Smooth muscle cell (in vitro differentiated cells): ENCODE measurements at regions not wholly inside any gene's neighbourhood (a gene's known extent, or its start where the extent isn't known, plus 50 kb on each side); places are given as distances from the start of the nearest gene placed in this dataset.

Experiments
- DNase-seq: peaks from one replicate; lab custom pipeline; 2025; ENCODE audit not compliant: unreplicated experiment; lab: John Stamatoyannopoulos, UW
- H2AFZ ChIP-seq: fragments of 200-600 bp; sonication (generic); 2 replicates; pipeline ENCODE4 v1.6.0; 2016; ENCODE audit warnings: antibody characterized with exemption, low read depth, mild to moderate bottlenecking
- H3F3A ChIP-seq: fragments of 200-600 bp; sonication (generic); 2 replicates; pipeline ENCODE4 v1.6.0; 2017; ENCODE audit warnings: antibody characterized with exemption, low read depth
- H3K27ac ChIP-seq: fragments of 200-600 bp; sonication (generic); 2 replicates; pipeline ENCODE4 v1.5.1; 2016; ENCODE audit warnings: low read depth, mild to moderate bottlenecking
- H3K27me3 ChIP-seq: fragments of 200-600 bp; sonication (generic); 2 replicates; pipeline ENCODE4 v1.6.1; 2016; ENCODE audit warnings: low read depth, mild to moderate bottlenecking
- H3K36me3 ChIP-seq: fragments of 200-600 bp; sonication (generic); 2 replicates; pipeline ENCODE4 v1.5.1; 2016; ENCODE audit warnings: low read depth
- H3K4me1 ChIP-seq: fragments of 200-600 bp; sonication (generic); 2 replicates; pipeline ENCODE4 v1.5.1; 2016; ENCODE audit warnings: low read depth
- H3K4me2 ChIP-seq: fragments of 200-600 bp; sonication (generic); 2 replicates; pipeline ENCODE4 v1.6.0; 2016; ENCODE audit warnings: mild to moderate bottlenecking
- H3K4me3 ChIP-seq: fragments of 200-600 bp; sonication (generic); 2 replicates; pipeline ENCODE4 v1.5.1; 2016; ENCODE audit warnings: mild to moderate bottlenecking
- H3K79me2 ChIP-seq: fragments of 200-600 bp; sonication (generic); 2 replicates; pipeline ENCODE4 v1.6.0; 2016; ENCODE audit warnings: low read depth, mild to moderate bottlenecking
- H3K9ac ChIP-seq: fragments of 200-600 bp; sonication (generic); 2 replicates; pipeline ENCODE4 v1.6.0; 2016; ENCODE audit warnings: low read depth
- H3K9me3 ChIP-seq: fragments of 200-600 bp; sonication (generic); replicated peaks from 2 replicates; pipeline ENCODE4 v1.5.1; 2016; ENCODE audit warnings: low read depth
- H4K20me1 ChIP-seq: fragments of 200-600 bp; sonication (generic); 2 replicates; pipeline ENCODE4 v1.6.0; 2016; ENCODE audit warnings: low read depth
- WGBS: methylation state at CpG from one replicate; pipeline ENCODE4 v1.1.7; 2016; ENCODE audit warnings: low lambda C conversion rate; 5-methylcytosine and 5-hydroxymethylcytosine counted together
- TF ChIP-seq, protein P1 (sequence below): fragments of 200-600 bp; sonication (generic); IDR thresholded peaks from 2 replicates; pipeline ENCODE4 v1.5.1; 2017; ENCODE audit warnings: borderline replicate concordance, mild to moderate bottlenecking, antibody characterized with exemption; ENCODE audit not compliant: insufficient read depth, poor library complexity, severe bottlenecking

DNA sequence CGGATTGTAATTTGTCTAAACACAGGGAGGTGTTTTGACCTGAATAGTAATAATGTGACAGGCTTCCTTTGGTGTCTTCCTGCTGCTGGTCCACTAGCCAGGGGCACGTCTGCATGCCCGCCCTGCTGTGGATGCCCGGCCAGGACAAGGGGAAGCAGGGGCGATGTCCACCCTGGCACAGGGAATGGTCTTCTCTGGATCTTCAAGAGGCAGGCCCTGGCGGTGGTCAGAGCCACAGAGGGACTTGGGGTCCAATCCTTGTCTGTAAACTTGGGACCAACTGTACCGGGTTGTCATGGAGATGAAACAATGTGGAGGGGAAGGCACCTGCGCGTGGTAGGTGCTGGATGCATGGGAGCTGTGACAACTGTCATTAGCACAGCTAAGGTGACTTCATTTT, 134.1 kb downstream of the RPLP1 start:
- no peak overlapping the region for H3K27ac ChIP-seq
- TF ChIP-seq, protein P1, sequence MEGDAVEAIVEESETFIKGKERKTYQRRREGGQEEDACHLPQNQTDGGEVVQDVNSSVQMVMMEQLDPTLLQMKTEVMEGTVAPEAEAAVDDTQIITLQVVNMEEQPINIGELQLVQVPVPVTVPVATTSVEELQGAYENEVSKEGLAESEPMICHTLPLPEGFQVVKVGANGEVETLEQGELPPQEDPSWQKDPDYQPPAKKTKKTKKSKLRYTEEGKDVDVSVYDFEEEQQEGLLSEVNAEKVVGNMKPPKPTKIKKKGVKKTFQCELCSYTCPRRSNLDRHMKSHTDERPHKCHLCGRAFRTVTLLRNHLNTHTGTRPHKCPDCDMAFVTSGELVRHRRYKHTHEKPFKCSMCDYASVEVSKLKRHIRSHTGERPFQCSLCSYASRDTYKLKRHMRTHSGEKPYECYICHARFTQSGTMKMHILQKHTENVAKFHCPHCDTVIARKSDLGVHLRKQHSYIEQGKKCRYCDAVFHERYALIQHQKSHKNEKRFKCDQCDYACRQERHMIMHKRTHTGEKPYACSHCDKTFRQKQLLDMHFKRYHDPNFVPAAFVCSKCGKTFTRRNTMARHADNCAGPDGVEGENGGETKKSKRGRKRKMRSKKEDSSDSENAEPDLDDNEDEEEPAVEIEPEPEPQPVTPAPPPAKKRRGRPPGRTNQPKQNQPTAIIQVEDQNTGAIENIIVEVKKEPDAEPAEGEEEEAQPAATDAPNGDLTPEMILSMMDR: no peak

DNA sequence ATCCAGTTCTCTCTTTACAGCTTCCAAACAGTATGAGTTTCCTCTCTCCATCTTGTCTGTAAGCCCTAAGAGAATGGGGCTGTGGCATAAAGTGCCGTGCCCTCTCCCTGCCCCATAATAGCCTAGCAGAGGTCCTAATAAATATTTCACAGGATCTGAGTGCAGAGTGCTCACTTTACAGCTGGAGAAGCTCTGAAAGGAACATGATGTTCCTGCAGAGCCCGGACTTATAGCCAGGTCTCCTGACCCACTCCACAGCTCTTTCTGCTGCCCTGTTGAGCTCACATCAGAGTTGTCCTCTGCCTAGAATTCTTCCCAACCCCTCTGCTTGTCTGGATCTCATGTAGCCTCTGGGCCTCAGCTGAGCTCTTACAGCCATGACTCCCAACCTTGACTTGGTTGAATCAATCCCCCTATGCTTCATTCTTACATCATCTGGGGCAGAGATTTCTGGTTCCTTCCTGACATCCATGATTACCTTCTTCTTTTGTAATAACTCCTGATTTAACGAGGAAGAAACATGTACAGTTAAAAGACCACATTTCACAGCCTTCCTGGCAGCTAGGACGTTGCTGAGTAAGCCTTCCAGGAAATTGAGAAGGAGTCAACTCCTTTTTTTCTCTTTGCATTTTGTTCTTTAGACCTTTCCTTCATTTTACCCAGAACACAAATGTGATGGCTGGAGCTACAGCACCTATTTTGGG, 135.3 kb downstream of the RPLP1 start:
- TF ChIP-seq, protein P1: no peak

More for the DNA sequence above, 134.1 kb downstream of the RPLP1 start:
- Histone ChIP-seq H3K4me1 (no peaks in the 10 kb centered on the region), H2AFZ (no peak overlapping the region), H3K79me2 (no peaks in the 10 kb centered on the region), H3K9me3 (no peaks in the 10 kb centered on the region), H3F3A (no peaks in the 10 kb centered on the region), H3K36me3 (no peaks in the 10 kb centered on the region), H3K4me2 (no peak overlapping the region), H3K4me3 (no peak overlapping the region), H3K9ac (no peak overlapping the region), H4K20me1 (no peaks in the 10 kb centered on the region), H3K27me3 (no peaks in the 10 kb centered on the region)
- 94% methylated on average over 9 of the region's 9 CpGs for WGBS
- DNase-seq: no peak

DNA sequence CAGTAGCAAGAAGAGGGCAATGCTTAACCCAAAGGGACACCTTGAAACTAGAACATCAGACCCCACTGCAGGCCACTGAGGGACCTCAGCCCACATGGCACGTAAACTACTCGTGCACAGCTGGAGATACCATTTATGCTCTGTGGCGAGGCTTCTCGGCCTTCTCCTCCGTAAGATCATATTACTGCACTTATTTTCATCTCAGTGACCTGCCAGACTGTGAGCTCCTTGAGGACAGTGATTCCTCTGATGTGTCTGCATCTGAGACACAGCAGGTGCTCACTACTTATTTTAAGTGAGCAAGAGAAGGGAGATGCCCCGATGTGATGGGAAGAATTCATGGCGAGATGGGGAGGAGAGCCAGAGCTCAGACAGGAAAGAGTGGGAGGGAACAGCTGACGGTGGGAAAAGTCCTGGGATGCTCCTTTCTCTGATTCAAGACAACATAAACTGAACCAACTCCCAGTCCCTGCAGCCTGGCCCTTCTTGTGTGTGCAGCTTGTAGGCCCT, 137.6 kb downstream of the RPLP1 start:
- TF ChIP-seq, protein P1: no peak
- H3K4me2 ChIP-seq: no peak overlapping the region
- WGBS: 65% methylated on average over 8 of the region's 8 CpGs

More for the DNA sequence above, 135.3 kb downstream of the RPLP1 start:
- Histone ChIP-seq H3K36me3 (no peaks in the 10 kb centered on the region), H2AFZ (no peak overlapping the region), H3K4me1 (no peaks in the 10 kb centered on the region), H3K4me2 (no peak overlapping the region), H3K79me2 (no peaks in the 10 kb centered on the region), H3K27ac (no peak overlapping the region), H3F3A (no peaks in the 10 kb centered on the region), H3K9ac (no peak overlapping the region), H3K27me3 (no peaks in the 10 kb centered on the region), H3K4me3 (no peak overlapping the region), H4K20me1 (no peaks in the 10 kb centered on the region), H3K9me3 (no peaks in the 10 kb centered on the region)
- no peak for DNase-seq
- WGBS: 72% methylated on average over 4 of the region's 4 CpGs

More for the DNA sequence above, 137.6 kb downstream of the RPLP1 start:
- DNase-seq: no peak
- no peaks in the 10 kb centered on the region for H3K79me2 ChIP-seq
- H2AFZ ChIP-seq: no peak overlapping the region
- H3K27me3 ChIP-seq: no peaks in the 10 kb centered on the region
- no peaks in the 10 kb centered on the region for H3K36me3 ChIP-seq
- H4K20me1 ChIP-seq: no peaks in the 10 kb centered on the region
- no peak overlapping the region for H3K9ac ChIP-seq
- no peaks in the 10 kb centered on the region for H3K4me1 ChIP-seq
- H3K27ac ChIP-seq: no peak overlapping the region
- H3F3A ChIP-seq: no peaks in the 10 kb centered on the region
- no peak overlapping the region for H3K4me3 ChIP-seq
- no peaks in the 10 kb centered on the region for H3K9me3 ChIP-seq
